Loucy (cell line): ENCODE measurements at regions not wholly inside any gene's neighbourhood (a gene's known extent, or its start where the extent isn't known, plus 50 kb on each side); places are given as distances from the start of the nearest gene placed in this dataset.

Source experiments
- H2AFZ ChIP-seq: fragments of 200-600 bp; sonication (generic); 2 replicates; pipeline ENCODE4 v1.6.0; 2016; ENCODE audit warnings: antibody characterized with exemption, mild to moderate bottlenecking, low read length, moderate library complexity
- H3F3A ChIP-seq: fragments of 200-600 bp; 2 replicates; pipeline ENCODE4 v1.6.0; 2016; ENCODE audit warnings: antibody characterized with exemption, low read depth, mild to moderate bottlenecking
- H3K27me3 ChIP-seq: fragments of 200-600 bp; sonication (generic); 2 replicates; pipeline ENCODE4 v1.6.1; 2014; ENCODE audit warnings: low read length, mild to moderate bottlenecking; ENCODE audit not compliant: insufficient read depth, poor library complexity, severe bottlenecking
- H3K36me3 ChIP-seq: fragments of 200-600 bp; sonication (generic); 2 replicates; pipeline ENCODE4 v1.6.1; 2016; ENCODE audit warnings: low read length; ENCODE audit not compliant: insufficient read depth
- H3K4me1 ChIP-seq: fragments of 200-600 bp; sonication (generic); 2 replicates; pipeline ENCODE4 v1.5.1; 2014; ENCODE audit warnings: low read length, mild to moderate bottlenecking; ENCODE audit not compliant: insufficient read depth, poor library complexity, severe bottlenecking
- H3K4me2 ChIP-seq: fragments of 200-600 bp; sonication (generic); 2 replicates; pipeline ENCODE4 v1.6.0; 2014; ENCODE audit warnings: antibody characterized with exemption, low read length, low read depth, mild to moderate bottlenecking; ENCODE audit not compliant: poor library complexity, severe bottlenecking
- H3K4me3 ChIP-seq: fragments of 200-600 bp; sonication (generic); 2 replicates; pipeline ENCODE4 v1.5.1; 2014; ENCODE audit warnings: low read length, mild to moderate bottlenecking, mixed read lengths; ENCODE audit not compliant: poor library complexity, severe bottlenecking
- H3K79me2 ChIP-seq: fragments of 200-600 bp; sonication (generic); 2 replicates; pipeline ENCODE4 v1.6.1; 2014; ENCODE audit warnings: low read length; ENCODE audit not compliant: insufficient read depth
- H3K9ac ChIP-seq: fragments of 200-600 bp; sonication (generic); 2 replicates; pipeline ENCODE4 v1.6.0; 2014; ENCODE audit warnings: mild to moderate bottlenecking, low read depth, low read length, moderate library complexity; ENCODE audit not compliant: poor library complexity, severe bottlenecking
- H3K9me2 ChIP-seq: fragments of 200-600 bp; sonication (generic); replicated peaks from 2 replicates; pipeline ENCODE4 v1.6.1; 2016; ENCODE audit warnings: low read depth, low read length, mixed read lengths
- H3K9me3 ChIP-seq: fragments of 200-600 bp; sonication (generic); 2 replicates; pipeline ENCODE4 v1.6.1; 2014; ENCODE audit warnings: mild to moderate bottlenecking, antibody characterized with exemption, low read length, low read depth; ENCODE audit not compliant: insufficient read depth
- H4K20me1 ChIP-seq: fragments of 200-600 bp; sonication (generic); 2 replicates; pipeline ENCODE4 v1.6.0; 2014; ENCODE audit warnings: antibody characterized with exemption, low read length, mild to moderate bottlenecking; ENCODE audit not compliant: insufficient read depth, poor library complexity, severe bottlenecking
- CTCF ChIP-seq: fragments of 200-600 bp; sonication (generic); conservative IDR thresholded peaks from 2 replicates; pipeline ENCODE4 v1.5.1; 2014; ENCODE audit warnings: mild to moderate bottlenecking, antibody characterized with exemption, low read length
- EZH2phosphoT487 ChIP-seq: fragments of 200-600 bp; IDR thresholded peaks from 2 replicates; pipeline ENCODE4 v1.6.1; 2018; ENCODE audit warnings: antibody characterized with exemption, mild to moderate bottlenecking, moderate library complexity, borderline replicate concordance

- no peak overlapping the region for H3K4me2 ChIP-seq
- no peaks in the 10 kb centered on the region for H3K27me3 ChIP-seq
- no peaks in the 10 kb centered on the region for H3K79me2 ChIP-seq
- no peaks in the 10 kb centered on the region for H3K4me1 ChIP-seq
- no peaks in the 10 kb centered on the region for H3K36me3 ChIP-seq
- H3K9me3 ChIP-seq: no peaks in the 10 kb centered on the region
- TF ChIP-seq CTCF (no peak), EZH2phosphoT487 (no peak)
- H3K4me3 ChIP-seq: no peak overlapping the region
- no peaks in the 10 kb centered on the region for H3F3A ChIP-seq
- H4K20me1 ChIP-seq: no peaks in the 10 kb centered on the region
- H3K9ac ChIP-seq: no peak overlapping the region
- H3K9me2 ChIP-seq: no peaks in the 10 kb centered on the region
- no peak overlapping the region for H2AFZ ChIP-seq
Observed at GRCh38 chr3:116914004-116914403, 204.4 kb downstream of the TUSC7 start.

- no peak overlapping the region for H3K4me2 ChIP-seq
- no peaks in the 10 kb centered on the region for H3K36me3 ChIP-seq
- H3F3A ChIP-seq: no peaks in the 10 kb centered on the region
- H3K9me2 ChIP-seq: no peaks in the 10 kb centered on the region
- no peaks in the 10 kb centered on the region for H4K20me1 ChIP-seq
- H3K9me3 ChIP-seq: no peaks in the 10 kb centered on the region
- H3K79me2 ChIP-seq: no peaks in the 10 kb centered on the region
- no peaks in the 10 kb centered on the region for H3K4me1 ChIP-seq
- H3K9ac ChIP-seq: no peak overlapping the region
- no peaks in the 10 kb centered on the region for H3K27me3 ChIP-seq
- no peak overlapping the region for H2AFZ ChIP-seq
- H3K4me3 ChIP-seq: no peak overlapping the region
- TF ChIP-seq EZH2phosphoT487 (no peak), CTCF (no peak)
Observed at GRCh38 chr3:116916836-116917235, 207.3 kb downstream of the TUSC7 start.

- Histone ChIP-seq H3K36me3 (no peaks in the 10 kb centered on the region), H3K9me3 (no peaks in the 10 kb centered on the region), H3K9ac (no peak overlapping the region), H3K4me3 (no peak overlapping the region), H3K4me1 (no peaks in the 10 kb centered on the region), H3K27me3 (no peaks in the 10 kb centered on the region), H3K4me2 (no peak overlapping the region), H2AFZ (no peak overlapping the region), H3K79me2 (no peaks in the 10 kb centered on the region), H4K20me1 (no peaks in the 10 kb centered on the region), H3K9me2 (no peaks in the 10 kb centered on the region), H3F3A (no peaks in the 10 kb centered on the region)
- TF ChIP-seq CTCF (no peak), EZH2phosphoT487 (no peak)
Observed at GRCh38 chr3:116920826-116921610, 211.4 kb downstream of the TUSC7 start.
